ENCODE measurements at regions not wholly inside any gene's neighbourhood (a gene's known extent, or its start where the extent isn't known, plus 50 kb on each side); places are given as distances from the start of the nearest gene placed in this dataset.
"Not testable (repeated sequence)": the region's sequence is repeated elsewhere in the genome, so short reads cannot be mapped to it uniquely, and the experiment has no call there.

DNA sequence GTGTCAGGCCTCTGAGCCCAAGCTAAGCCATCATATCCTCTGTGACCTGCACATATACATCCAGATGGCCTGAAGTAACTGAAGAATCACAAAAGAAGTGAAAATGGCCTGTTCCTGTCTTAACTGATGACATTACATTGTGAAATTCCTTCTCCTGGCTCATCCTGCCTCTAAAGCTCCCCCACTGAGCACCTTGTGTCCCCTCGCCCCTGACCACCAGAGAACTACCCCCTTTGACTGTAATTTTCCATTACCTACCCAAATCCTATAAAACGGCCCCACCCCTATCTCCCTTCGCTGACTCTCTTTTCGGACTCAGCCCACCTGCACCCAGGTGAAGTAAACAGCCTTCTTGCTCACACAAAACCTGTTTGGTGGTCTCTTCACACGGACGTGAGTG is 1466.6 kb upstream of the GOT2 start:
- not testable (repeated sequence) for TF ChIP-seq POLR2A (IDR thresholded peaks at IDR 0.05; ENCODE audit: low read depth, low read length); TAF1 (IDR thresholded peaks at IDR 0.05; ENCODE audit: borderline replicate concordance, low read depth, low read length); POLR2AphosphoS5 (IDR thresholded peaks at IDR 0.05; ENCODE audit: low read depth, low read length)

All from GM12892 (cell line).